Activated CD8-positive, alpha-beta memory T cell treated with anti-CD3 and anti-CD28 coated beads, Interleukin-2, amount 50 U/mL, for 24 hours (primary cell): ENCODE measurements at regions not wholly inside any gene's neighbourhood (a gene's known extent, or its start where the extent isn't known, plus 50 kb on each side); places are given as distances from the start of the nearest gene placed in this dataset.
"Not testable (repeated sequence)": the region's sequence is repeated elsewhere in the genome, so short reads cannot be mapped to it uniquely, and the experiment has no call there.

Experiments used
- DNase-seq: peaks from one replicate; pipeline ENCODE4 v3.0.0-alpha.2; 2020; ENCODE audit errors: extremely low read depth

DNA sequence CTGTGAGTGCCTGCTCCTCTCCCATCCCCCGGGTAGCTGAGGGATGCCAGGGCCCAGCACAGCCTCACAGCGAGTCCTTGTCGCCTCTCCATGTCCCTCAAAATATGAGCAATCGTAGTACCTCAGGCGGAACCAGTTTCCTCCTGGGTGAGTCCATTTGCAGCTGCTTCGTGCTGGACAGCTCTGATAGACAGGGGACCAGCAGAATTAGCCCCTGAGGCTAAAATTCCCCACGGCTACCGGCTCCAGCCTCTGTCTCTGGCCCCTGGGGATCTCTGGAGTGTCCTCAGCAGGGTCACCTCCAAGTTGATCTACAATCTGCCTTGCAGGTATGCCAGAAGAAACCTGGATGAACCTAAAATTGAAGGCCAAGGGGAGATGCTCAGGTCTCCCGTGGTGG, 115.8 kb upstream of the FBXL7 start:
- no peak for DNase-seq

GRCh38 chr5:15383469-15383868, 116.5 kb upstream of the FBXL7 start:
- no peak for DNase-seq

DNA sequence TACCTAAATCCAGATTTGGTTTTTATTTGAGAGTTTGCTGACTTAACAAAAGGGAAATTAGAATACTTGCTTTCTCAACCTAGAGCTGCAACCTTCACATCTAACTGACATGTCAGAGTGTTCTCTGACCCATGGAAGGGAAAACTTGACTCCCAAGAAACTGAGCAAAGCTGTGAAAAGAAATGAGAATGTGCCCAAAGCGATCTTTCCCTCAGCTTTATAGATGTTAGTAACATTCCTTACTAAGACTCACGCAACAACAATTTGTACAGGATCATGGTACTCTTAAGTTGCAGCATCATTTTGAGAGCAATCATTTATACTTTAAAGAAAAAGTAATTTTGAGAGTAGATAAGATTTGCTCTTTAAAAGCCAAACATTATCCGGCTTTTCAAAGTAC, 117.0 kb upstream of the FBXL7 start:
- DNase-seq: no peak

GRCh38 chr5:15377573-15378340, 122.2 kb upstream of the FBXL7 start:
- no peak for DNase-seq

DNA sequence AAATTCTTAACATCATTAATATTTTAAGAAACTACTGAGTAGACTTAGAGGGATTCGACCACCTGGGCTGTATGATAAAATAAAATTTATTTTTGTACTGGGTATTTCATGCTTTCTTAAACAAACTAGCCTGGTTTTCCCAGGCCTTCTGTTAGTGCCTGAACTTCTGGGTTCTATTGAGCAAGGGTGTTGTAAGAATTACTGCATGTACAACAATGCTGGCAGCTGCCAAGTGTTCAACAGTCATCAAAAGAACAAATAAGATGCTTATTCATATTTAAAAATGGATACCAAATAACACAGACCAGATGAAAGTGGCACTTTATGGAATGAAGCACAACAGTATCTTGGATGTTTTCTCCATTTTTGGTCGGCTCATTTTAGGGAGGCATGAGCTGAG, 123.2 kb upstream of the FBXL7 start:
- DNase-seq: no peak

- no peak for DNase-seq
These were observed 123.9 kb upstream of the FBXL7 start for GRCh38 chr5:15376088-15376487.

DNA sequence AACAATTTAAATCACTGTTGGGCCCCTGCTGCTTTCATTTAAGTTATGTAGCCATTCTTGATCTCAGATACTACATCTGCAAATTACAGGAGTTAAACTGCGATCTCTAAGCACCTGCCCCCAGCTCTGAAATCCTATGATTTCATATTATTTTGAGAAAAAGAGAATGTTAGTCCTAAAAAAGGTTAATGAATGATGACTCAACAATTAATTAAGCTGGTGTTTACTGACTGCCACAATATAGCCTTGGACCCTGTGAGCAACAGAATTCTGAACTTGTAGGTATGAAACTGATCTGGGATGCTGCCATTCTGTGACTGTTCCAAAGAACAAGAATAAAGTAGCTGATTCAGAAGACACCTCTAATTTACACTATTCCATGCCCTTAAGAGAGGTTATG, 124.4 kb upstream of the FBXL7 start:
- DNase-seq: no peak

DNA sequence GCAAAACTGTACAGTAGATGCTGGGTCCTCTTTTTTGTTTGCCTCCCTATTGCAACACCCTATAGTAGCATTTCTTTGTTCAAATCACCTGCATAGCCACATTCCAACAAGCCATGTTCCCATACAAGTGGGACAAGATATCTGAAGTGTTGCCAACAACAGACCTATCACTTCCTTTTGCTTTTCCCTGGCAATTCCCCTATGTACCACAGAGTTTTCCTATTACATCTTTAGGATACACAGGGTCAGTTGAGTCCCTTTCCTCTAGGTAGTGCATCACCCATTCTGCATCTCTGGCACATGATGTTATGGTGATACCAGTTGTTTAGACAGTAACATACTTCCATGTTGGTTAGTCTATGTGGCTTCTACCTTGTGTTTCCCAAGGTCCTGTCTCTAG, 125.1 kb upstream of the FBXL7 start:
- no peak for DNase-seq

GRCh38 chr5:15373151-15373550, 126.8 kb upstream of the FBXL7 start:
- DNase-seq: no peak

- no peak for DNase-seq
These were observed 128.8 kb upstream of the FBXL7 start for GRCh38 chr5:15371184-15371583.

DNA sequence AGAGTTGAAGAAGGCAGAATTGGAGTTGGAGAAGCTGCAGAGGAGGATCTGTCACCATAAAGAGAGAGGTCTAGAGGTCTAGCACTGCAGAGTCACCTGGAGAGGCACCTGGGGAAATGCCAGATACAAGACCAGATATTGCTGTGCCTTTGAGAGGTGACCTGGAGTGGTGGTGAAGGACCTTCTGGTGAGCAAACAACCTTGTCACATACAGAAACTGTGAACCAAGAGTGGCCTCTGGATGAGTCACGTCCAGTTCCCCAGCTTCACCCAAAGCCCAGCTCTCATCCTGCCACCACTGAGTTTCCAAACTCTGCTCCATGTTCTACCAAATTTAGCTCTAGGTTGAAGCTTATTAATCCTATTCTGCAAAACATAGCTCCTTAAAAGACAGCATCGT, 131.1 kb upstream of the FBXL7 start:
- DNase-seq: no peak

DNA sequence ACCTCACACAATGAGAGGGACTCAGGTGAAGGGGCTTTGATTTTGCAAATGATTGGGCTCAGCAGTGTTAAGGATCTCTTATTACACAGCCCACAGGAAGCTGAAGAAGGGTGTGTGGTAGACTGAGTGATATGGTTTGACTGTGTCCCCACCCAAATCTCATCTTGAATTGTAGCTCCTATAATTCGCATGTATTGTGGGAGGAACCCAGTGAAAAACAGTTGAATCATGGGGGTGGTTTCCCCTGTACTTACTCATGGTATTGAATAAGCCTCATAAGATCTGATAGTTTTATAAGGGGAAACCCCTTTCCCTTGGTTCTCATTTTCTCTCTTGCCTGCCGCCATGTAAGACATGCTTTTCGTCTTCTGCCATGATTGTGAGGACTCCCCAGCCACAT, 132.5 kb upstream of the FBXL7 start:
- no peak for DNase-seq

- DNase-seq: no peak
These were observed 133.1 kb upstream of the FBXL7 start for GRCh38 chr5:15366676-15367391.

DNA sequence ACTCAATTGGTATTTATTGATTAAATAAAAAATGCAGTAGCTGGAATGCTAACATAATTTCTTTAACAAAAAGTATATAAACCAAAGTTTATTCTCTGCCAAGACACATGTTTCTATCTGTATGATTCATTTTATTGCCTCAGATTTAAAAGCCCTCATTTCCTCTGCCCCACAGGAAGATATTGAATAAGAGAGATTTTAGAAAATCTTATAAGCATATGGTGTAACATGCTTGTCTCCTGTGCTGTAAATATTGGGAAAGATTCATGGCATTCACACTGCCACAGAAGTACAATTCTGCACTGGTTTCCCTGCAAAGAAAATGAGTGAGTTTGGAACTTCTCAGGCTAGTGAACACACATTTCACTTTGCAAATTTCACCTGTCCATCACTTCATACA, 134.9 kb upstream of the FBXL7 start:
- DNase-seq: no peak

DNA sequence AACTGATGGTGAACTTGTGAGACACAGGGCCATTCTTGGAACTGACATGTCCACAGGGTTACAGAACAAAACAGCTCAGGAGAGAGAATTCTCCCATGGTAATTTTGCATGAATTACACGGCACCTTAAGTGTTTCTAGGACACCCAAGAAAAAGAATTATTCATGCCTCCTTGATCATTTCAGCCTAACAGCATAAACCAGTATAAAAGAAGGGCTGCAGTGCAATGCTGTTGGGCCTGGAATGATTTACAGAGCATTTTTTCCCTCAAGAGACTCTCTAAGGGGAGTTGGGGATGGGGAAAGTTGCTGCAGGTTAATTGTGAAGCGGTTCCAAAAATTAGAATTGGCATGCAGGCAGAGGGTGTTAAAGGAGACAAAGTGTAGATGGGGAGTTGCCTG, 136.4 kb upstream of the FBXL7 start:
- no peak for DNase-seq

DNA sequence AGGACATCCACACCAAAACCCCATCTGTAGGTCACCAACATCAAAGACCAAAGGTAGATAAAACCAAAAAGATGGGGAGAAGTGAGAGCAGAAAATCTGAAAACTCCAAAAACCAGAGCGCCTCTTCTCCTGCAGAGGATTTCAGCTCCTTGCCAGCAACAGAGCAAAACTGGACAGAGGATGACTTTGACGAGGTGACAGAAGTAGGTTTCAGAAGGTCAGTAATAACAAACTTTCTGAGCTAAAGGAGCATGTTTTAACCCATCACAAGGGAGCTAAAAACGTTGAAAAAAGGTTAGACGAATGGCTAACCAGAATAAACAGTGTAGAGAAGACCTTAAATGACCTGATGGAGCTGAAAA, 142.9 kb upstream of the FBXL7 start:
- DNase-seq: not testable (repeated sequence)

DNA sequence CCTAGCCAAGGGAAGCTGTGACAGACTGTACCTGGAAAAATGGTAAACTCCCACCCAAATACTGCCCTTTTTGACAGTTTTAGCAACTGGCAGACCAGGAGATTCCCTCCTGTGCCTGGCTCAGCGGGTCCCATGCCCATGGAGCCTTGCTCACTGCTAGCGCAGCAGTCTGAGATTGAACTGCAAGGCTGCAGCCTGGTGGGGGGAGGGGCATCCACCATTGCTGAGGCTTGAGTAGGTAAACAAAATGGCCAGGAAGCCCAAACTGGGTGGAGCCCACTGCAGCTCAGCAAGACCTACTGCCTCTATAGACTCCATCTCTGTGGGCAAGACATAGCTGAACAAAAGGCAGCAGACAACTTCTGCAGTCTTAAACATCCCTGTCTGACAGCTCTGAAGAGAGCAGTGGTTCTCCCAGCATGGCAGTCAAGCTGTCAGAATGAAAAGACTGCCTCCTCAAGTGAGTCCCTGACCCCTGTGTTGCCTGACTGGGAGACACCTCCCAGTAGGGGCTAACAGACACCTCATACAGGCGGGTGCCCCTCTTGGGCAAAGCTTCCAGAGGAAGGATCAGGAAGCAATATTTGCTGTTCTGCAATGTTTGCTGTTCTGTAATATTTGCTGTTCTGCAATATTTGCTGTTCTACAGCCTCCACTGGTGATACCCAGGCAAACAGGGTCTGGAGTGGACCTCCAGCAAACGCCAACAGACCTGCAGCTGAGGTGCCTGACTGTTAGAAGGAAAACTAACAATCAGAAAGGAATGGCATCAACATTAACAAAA, 143.5 kb upstream of the FBXL7 start:
- DNase-seq: not testable (repeated sequence)

DNA sequence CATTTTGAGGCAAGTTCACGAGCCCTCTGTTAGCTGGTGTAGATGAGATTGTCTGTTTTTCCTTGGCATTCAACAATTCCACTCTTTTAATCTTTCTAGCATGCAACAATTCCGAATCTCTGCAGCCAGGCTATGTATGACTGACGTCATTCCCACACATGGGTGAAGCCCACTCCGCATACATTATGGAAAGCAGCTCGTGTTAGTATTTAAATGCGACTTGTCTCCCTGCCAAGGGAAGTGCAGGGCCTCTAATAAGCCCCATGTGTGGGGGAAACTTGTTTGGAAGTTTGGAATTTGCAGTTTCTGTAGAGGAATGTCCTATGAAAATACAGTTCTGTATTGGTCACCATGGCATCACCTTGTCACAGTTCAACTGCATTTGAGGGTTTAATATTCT, 146.0 kb upstream of the FBXL7 start:
- DNase-seq: no peak

- no peak for DNase-seq
These were observed 146.8 kb upstream of the FBXL7 start for GRCh38 chr5:15353086-15353645.

GRCh38 chr5:15350614-15351013, 149.4 kb upstream of the FBXL7 start:
- no peak for DNase-seq

DNA sequence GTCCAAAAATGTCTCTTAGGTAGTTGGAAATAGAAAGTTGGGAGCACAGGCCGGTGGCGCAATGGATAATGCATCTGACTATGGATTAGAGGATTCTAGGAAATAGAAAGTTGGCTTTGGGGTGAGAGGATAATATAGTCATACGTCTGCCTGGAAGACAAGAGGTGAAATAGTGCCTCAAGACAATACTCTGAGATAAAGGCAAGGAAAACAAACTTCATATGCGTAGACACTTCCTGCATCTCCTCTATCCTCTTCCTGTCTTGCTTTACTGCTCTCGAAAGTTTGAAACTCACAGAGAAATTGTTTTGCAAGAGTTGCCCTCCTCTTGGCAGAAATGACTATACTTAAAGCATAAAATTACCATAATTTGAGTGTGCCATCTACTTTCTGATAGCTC, 153.2 kb upstream of the FBXL7 start:
- no peak for DNase-seq

- DNase-seq: no peak
These were observed 155.0 kb upstream of the FBXL7 start for GRCh38 chr5:15344954-15345353.

DNA sequence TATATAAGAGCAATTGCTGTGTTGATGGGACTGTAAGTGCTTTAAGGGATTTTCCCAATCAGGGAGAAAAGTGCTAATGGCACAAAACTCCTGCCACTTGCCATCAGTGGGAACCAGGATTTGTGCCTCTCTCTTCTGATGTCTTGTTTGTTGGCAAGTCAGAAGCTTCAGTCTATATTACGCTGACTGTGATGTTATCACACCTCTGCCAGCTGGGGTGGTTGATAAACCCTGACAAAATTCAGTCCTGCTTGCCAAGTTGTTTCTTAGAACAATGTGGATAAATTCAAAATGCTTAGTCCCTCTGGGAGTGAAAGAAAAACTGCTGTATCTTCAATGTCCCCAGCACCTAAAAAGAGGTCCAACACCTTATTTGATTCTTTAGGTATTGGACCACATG, 161.4 kb upstream of the FBXL7 start:
- no peak for DNase-seq
